HG02798 (cell line): ENCODE measurements at regions not wholly inside any gene's neighbourhood (a gene's known extent, or its start where the extent isn't known, plus 50 kb on each side); places are given as distances from the start of the nearest gene placed in this dataset.

Source experiments
- ATAC-seq: cut with Tn5 transposase; IDR thresholded peaks from one replicate; pipeline ENCODE4 v1.9.1; 2021; ENCODE audit warnings: mild to moderate bottlenecking; ENCODE audit not compliant: unreplicated experiment, poor library complexity

DNA sequence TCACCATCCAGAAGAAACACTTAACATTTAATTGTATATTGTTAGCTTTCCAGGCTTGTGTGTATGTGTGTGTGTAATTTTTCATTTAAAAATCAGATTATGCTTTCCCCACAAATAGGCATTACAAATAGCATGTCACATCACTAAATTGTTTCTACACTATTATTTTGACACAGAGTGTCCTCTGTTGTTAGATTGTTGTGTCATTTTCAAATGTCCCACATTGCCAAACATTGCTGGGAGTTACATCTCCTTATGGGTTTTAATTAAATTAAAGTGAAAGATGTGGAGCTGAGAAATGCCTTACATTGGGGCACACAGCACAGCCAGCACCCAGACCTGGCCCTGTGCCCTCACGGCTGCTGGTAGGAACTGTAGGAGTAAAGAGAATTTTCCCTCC, 295.6 kb downstream of the ZEB1 start:
- ATAC-seq = no peak

DNA sequence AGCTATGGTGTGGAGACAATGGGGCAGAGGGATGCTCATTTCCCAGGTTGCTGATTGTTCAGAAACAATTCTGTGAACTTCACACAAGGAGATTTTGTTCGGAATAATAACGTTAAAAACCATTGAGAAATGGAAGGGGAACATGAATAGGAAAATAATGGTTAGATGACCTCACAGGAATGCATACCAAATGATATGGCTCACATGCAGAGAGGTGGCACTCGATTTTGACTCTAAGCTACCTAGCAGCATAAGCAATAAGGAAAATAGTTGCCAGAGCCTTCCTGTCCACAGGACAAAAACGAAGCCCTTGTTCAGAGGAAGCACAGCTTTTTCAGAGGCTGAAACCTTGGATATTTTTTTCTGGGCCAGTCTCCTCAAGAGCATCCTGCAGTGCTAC, 293.1 kb downstream of the ZEB1 start:
- no peak for ATAC-seq

DNA sequence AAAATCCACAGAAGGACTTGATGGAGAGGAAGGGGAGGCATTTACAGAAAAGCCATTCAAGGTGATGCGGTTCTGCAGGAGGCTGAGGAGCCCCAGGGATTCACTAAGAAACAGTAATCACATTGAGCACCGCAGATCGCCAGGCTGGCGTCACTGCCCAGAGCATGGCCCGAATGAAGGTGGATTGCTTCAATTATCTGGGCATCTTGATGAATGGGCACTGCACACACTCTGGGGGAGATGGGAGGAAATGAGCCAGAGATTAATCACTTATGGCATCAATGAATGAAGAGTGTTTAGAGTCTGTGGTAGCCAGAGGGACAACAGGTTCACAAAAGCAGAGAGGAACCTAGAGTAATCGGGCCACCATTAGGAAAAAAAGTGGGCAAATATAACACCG, 292.1 kb downstream of the ZEB1 start:
- no peak for ATAC-seq

DNA sequence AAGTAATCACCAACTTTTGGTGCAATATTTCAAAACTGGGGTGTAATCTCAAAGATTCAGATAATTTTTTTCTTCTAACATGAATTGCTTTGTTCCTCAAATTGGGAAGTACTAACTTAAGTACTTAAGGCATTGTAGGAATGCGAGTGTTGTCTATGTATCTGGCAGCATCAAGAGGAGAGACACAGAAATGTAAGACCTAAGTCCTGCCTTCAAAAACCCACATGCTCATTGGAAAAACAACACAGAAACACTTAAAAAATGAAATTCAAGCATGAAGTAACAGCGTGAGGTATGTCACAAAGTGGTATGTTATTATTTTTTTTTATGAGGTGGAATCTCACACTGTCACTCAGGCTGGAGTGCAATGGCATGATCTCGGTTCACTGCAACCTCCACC, 288.5 kb downstream of the ZEB1 start:
- ATAC-seq = no peak

DNA sequence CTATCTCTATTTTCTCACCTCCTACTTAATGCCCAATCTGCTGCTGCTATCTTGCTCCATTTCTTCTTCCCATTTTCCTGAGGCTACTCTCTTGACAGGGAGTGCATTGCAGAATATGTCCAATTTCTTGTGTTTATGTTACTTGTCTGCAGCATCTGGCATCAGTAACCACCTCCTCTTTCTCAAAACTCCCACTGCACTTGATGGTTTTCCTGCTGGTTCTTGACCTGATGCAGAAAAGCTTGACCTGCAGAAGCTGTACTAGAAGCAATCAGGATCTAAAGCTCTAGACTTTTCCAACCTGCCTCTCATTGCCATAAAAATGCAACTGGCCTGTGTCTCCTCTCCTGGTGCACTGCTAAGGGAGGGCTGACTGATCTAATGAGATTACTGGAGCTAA, 287.8 kb downstream of the ZEB1 start:
- no peak for ATAC-seq

DNA sequence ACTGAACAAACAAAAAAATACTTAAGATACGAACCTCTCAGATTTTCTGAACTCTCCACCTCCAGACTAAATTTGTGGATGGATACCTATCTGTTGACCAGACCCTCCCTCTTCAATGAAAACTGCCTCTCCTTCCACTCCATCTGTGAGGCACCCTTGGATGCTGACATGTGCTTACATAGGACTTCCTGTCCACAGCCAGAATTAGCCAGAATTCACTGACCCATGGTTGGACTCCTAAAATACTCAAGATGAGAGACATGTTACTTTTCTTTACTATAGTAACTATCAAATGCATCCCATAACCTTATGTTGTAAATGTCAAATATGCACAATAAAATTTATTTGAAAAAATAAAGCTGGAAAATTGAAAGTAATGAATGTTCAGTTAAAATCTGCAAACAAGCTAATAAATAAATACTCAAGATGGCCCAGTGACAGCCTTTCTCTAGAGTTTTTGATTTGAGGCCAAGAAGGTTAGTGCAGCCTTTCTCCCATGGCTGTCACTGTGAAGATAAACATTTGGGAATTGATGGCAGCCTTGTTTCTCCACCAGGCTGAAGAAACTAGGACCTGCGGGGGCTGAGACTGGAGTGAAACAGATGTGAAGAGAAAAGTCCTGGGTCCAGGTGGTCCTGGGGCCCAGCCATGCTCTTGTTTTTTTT, 287.0 kb downstream of the ZEB1 start:
- no peak for ATAC-seq

DNA sequence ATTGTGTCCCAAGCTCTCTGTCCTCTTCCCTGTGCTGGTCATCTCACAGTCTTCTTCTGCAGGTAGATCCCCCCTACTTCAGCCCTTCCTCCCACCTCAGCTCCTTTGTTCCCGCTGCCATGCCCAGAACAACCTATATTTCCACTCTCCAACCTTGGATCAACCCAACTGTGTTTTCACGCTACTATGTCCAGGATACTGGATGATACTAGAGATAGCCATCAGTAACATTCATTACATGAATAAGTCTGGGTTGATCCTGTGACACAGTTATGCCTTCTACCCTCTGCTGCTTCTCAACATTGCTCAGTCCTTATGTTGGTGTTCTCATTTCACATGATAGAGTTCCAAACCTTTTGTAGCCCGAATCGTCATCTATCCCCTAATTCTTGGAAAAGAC, 286.4 kb downstream of the ZEB1 start:
- no peak for ATAC-seq

DNA sequence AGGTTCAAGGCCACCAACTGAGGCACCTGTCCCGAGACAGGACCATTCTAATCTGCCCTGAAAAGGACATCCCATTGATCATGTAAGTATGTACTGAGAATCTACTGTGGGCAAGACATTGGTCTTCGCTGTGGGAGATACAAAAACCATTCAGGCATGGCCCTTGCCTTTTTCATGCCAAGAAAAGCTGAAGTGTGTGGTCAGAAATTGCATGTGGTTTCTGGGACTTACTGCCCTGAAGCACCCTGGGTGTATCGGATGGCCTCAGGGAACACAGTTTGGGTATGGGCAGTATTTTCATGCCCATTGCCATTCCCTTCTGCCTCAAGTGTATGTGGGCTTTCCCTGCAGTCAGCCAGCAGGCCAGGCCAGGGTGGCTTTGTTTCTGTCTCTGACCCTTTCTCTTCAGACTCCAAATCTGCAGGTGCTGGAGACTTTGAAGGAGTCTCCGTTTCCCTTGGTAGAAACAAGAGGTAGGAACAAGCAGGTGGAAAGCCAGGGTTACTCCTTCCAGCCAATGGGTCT, 285.7 kb downstream of the ZEB1 start:
- ATAC-seq = no peak

DNA sequence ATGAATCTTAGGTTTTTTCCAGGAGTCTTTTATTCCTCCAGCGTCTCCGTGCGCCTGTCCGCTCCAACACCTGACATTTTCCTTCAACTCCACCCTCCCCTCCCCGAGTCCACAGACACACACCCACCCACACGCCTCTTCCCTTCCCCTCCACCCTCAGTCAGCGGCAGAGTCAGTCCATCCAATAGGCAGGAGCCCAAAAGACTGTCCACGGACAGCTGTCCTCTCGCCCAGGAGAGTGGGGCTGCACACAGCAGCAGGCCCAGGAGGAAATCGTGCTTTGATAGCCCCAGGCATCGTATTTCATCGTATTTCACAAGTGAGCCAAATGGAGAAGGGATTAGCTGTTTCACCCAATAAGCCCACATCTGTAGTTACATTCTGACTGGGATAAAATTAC, 285.1 kb downstream of the ZEB1 start:
- ATAC-seq = no peak

DNA sequence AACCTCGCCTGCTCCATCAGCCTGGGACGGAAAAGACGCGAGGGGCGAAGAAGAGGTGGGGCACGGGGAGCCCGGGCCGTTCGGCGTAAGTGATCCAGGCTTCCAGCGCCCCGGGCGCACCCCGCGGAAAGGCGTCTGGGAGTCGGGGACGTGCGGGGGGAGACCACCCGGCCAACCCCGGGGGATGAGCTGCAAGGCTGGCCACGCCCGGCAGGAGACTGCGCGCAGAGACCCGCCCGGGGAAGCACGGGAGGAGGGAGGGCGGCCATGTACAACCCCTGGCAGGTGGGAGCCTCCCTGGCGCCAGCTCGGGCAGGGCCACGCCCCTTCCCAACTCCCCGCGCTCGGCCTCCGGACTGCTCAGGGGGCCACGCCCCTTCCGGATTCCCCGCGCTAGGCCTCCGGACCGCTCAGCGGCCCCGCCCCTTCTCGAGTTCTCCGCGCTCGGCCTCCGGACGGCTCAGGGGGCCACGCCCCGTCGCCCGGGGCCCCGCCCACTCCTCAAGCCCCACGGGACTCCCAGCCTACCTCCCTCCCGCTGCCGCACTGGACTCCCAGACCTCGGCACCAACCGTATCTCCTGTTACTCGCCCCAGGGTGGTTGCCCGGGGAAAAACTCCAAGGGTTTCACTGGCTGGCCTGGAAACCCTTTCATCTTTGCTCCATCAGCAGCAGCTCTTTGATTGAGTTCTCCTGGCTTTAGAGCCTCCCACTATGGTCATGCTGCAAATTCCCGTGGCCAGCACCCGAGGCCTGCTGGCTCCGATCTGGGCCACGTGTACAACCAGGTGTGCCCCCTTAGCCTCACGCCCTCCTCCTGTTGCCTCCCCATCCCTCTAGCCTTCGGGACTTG, 284.4 kb downstream of the ZEB1 start:
- peak; percentile 99 for ATAC-seq

DNA sequence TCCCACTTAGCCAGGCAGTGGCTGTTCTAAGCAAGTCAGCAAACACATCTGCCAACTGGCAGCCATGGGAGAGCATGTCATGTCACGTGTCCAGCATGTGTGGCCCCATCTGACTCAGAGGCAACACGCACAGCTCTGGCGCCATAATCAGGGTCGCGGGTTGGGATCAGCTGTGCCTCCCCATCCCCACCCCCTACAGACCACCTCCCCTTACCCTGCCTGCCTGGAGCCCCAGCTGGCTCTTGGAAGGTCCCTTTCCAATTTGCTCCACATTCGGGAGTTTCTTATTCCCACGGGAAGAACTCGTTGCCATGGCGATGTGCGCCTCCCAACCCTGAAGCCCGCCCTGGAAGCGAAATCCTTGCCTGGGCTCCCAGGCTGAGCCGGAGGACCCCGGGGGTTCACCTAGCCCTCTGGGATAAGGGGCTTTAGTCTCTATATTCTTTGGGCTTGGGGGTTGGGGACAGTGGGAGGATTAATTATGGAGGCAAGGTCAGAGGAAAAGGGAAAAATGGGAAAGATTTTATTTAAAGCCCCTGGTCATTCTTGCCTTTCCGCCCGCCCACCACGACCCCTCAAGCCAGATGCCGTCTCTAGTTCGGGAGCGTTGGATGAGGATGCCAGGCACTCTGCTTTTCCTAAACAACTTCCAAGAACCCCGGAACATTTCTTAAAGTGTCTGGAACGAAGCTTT, 283.7 kb downstream of the ZEB1 start:
- ATAC-seq = no peak

DNA sequence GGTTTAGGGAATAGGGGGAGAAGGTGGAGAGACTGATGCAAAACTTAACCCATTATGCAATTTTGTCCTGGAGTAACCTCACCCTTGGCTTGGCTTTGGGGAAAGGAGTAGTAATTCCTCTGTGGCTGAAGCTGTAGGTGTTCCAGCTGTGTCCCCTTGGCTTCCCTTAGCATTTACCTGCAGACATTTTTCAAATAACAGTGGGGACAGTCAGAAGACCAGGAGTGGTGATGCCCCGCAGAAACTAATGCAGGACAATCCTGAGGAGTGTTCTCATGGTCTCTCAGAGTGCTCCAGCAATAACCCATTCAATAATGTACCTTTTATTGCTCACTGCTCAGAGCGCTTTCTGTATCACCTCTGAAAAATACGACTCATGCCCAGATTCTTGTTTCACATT, 282.1 kb downstream of the ZEB1 start:
- ATAC-seq = no peak

DNA sequence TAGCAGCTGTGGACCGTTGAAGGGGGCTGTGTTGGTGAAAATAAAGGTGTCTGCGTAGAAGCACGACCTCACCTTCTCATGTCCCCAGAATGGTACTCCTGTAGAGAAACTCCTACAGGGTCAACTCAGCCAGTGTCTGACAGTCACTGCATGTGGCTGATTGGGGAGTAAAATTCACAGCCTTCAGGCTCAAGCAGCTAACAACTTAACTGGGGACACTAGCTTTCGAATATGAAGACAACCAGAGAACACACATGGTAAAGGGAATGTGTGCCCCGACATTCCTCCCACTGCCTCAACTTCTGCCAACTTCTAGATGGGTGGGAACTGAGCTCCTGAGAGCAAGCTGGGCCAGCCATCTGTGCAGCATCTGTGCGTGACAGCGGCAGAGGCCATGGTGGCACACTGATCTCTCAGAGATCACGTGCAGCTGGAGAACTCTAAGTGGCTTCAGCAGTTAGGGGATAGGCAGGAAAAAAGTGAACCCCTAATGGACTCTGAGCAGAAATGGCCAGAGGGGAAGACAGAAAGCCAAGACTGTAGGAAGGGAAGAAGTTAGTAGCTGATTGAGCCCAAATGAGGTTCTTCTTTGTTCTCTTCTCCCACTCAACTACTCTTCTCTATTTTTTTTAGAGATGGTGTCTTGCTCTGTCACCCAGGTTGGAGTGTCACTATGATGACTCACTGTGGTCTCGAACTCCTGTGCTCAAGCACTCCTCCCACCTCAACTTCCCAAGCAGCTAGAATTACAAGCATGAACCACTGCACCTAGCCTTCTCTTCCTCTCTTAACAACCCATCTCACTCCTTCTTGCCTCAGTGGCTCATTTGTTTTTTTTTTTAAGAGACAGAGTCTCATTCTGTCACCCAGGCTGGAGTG, 280.8 kb downstream of the ZEB1 start:
- no peak for ATAC-seq

DNA sequence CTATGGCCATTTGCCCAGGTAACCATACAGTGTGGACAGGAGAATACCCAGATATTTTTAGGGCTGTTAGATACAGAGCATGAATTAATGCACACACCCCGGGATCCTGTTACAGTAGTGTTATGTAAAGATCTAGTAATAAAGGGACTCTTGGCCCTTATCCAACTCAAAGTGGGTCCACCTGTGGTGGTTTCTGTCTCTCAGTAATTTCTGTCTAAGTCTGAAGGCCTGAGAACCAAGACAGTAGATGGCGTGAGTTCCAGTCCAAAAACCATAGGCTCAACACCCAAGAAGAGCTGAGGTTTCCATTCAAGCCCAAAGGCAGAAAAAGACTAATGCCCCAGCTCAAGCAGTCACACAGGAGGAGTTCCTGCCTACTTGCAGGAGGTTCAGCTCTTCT, 277.7 kb downstream of the ZEB1 start:
- no peak for ATAC-seq

DNA sequence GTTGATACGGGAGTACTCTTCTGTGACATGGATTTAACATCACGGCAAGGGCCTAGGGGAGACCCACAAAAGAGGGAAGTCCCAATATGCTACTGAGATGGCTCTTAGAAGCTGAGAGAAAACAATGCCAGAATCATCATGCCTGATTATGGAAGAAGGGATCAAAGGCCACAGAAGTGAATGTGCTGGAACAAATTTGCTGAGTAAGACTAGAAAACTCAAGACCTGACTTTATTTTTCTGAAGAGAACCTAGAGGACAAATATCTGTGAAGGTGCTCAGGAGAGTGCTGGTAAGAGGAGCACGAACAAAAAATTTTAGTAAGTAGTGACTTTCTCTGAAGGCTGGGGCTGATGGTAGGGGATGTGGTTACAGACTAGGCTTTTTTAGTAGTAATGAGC, 277.0 kb downstream of the ZEB1 start:
- no peak for ATAC-seq

DNA sequence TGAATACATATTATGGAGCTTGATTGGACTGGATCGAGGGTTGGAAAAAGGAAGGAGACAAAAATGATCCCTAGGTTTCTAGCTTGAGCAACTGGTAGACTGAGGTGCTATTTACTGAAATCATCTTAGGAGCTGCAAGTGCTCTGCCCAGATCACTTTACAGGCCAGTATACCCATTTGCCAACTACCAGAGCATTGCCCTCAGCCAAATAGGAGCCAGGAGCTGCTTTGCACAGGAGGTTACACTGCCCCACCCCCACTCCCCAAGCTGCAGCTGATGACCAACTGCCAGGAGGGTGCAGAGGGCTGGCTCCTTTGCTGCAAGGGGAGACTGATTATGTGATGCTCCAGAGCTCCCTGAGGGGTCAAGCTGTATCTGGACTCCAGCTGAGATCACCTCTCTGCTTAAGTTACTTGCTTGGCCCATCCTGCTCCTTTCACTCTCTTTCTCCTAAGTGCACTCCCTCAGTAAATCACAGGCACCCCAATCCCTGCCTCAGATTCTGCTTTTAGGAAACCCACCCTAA, 275.4 kb downstream of the ZEB1 start:
- ATAC-seq = no peak

DNA sequence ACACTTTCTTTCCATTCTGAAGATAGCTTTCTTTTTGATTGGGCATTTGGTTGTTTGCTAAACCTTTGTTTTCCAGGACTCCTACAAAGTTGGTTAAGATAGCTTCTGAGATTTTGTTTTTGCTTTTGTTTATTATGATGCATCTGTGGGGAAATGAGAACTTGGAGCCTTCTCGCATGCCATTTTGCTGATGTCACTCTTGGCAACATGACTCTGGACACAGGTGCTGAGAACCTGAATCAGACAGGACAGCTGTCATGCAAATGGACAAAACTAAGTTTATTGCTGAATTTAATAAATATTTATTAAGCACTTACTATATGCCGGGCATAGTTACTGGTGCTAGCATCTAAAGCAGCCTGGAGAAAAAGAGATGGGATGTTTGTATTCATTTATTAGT, 274.1 kb downstream of the ZEB1 start:
- no peak for ATAC-seq

DNA sequence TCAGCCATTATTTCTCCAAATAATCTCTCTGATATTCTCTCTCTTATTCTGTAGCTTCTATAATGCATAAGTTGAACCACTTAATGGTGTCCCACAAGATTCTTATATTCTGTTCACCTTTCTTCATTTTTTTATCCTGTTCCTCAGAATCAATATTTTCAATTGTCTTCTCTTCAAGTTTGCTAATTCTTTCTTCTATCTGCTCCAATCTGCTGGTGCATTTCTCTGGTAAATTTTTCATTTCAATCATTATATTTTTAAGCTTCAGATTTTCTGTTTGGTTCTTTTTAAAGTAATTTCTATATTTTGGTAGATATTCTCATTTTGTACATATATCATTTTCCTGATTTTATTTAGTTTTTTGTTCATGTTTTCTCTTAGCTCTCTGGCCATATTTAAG, 272.6 kb downstream of the ZEB1 start:
- ATAC-seq = no peak

DNA sequence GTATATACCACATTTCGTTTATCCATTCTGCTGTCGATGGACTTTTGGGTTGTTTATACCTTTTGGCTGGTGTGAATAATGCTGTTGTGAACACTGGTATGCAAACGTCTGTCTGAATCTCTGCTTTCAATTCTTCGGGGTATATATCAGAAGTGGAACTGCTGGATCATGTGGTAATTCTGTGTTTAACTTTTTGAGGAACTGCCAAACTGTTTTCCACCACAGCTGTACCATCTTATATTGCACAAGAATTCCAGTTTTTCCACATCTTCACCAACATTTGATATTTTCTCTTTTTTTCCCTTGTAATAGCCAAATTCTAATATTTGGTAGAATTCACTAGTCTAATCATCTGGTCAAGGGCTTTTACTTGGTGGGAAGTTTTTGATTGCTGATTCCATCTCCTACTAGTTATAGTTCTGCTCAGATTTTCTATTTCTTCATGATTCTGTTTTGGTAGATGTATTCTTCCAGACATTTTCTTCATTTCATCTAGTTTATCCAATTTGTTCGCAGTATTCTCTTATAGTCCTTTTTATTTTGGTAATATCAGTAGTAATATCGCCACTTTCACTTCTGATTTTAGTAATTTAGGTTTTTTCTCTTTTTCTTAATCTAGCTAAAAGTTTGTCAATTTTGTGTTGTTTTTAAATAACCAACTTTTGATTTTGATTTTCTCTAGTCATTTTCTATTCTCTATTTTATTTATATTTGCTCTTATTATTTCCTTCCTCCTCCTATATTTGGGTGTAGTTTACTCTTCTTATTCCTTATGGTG, 271.2 kb downstream of the ZEB1 start:
- ATAC-seq = no peak
